HG02884 (cell line): ENCODE measurements at regions not wholly inside any gene's neighbourhood (a gene's known extent, or its start where the extent isn't known, plus 50 kb on each side); places are given as distances from the start of the nearest gene placed in this dataset.

Experiments used
- ATAC-seq: cut with Tn5 transposase; IDR thresholded peaks from one replicate; pipeline ENCODE4 v1.9.1; 2021; ENCODE audit warnings: mild to moderate bottlenecking, moderate library complexity; ENCODE audit not compliant: unreplicated experiment

DNA sequence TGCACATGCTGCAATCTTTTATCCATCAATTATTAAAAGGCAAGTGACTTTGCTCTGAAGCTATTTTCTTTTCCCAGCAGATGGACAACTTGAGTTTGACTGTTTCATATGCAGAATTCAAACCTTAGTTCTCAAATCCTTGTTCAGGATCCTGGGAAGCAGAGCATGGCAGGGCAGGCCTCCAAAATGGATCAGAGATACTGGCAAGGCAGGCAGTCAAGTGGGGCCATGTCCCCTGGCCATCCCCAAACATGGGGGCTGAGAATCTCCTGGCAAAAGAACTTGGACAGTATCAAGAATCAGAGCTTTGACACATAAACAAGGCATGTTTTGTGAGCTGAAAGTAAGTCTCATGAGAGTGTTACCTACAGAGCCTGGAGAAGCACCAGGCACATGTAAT lies 122.9 kb upstream of the CTNNB1 start:
- no peak for ATAC-seq

DNA sequence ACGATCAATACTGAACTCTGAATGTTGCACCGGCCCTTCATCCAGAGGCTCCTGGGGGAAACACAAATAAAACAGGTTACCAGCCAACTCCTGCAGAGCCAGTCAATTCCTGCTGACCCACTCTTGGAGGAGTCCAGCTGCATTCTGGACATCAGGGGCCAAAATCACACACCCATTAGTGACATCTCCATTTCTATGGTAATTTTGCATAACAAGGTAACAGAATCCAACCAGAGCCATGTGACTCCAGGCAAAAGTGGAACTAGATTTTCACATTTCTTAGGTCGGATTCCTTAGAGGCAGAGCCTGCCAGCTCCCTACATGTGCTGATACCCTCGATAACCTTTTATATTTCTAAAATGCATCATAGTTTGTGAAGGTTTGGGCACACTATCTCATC lies 119.2 kb upstream of the CTNNB1 start:
- ATAC-seq = no peak

GRCh38 chr3:41088882-41089281 lies 110.4 kb upstream of the CTNNB1 start:
- no peak for ATAC-seq

GRCh38 chr3:41089566-41089965 lies 109.7 kb upstream of the CTNNB1 start:
- no peak for ATAC-seq

- no peak for ATAC-seq
Measured at GRCh38 chr3:41092844-41093243, 106.5 kb upstream of the CTNNB1 start.

DNA sequence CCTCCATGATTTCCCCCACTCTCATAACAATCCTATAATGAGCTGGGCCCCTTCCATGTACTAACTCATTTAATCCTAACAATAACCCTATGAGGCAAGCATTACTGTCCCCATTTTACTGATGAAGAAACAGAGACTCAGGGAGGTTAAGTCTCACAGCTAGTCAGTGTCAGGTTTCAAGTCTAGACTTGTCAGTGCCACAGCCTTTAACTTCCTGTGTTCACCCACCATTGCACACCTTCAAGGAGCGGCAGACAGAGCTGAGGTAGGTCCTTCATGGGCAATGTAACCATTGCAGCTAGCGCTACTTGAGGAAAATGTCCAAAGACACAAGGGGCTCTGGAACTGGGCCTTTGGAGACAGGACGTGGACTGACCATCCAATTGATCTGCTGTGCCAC lies 105.8 kb upstream of the CTNNB1 start:
- ATAC-seq = no peak

GRCh38 chr3:41094351-41094750 lies 105.0 kb upstream of the CTNNB1 start:
- ATAC-seq = no peak

GRCh38 chr3:41095702-41096101 lies 103.6 kb upstream of the CTNNB1 start:
- no peak for ATAC-seq

GRCh38 chr3:41097896-41098496 lies 101.3 kb upstream of the CTNNB1 start:
- no peak for ATAC-seq

DNA sequence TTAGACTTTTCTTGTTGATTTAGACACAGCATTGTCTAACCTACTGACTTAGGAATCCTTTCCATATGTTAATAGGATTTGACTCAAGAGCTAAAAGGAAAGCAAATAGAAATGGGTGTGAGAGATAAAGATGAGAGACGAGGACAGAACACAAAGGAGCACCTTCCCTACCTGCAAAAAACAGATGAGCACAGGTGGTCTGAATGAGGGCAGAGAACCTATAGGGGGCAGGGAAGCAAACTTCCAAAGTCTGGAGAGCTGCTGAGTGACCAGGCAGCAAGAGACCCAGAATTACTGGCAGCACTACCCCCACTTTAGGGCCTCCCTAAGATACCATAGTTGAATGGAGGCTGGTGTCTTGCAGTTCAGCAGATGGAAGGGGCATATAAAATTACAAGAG lies 98.1 kb upstream of the CTNNB1 start:
- no peak for ATAC-seq

DNA sequence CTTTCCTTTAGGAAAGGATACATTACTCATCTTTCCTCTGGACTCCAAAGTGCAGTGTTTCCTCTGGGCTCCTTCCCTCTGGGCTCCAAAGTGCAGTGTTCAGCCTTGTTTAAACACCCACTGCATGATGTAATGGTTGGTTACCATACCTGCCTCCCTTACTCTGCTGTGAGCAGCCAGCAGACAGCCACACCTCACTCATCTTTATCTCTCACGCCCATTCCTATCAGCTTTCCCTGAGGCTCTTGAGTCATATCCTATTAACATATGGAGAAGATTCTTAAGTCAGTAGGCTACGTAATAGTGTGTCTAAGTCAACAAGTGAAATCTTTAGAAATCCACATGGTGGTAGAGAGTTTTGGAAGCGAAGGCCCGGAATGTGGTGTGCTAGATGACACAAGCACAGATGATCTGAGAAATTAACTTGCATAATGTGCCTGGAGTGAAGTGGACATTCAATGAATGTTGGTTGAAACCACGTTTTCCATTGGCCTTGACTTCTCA lies 97.2 kb upstream of the CTNNB1 start:
- no peak for ATAC-seq

DNA sequence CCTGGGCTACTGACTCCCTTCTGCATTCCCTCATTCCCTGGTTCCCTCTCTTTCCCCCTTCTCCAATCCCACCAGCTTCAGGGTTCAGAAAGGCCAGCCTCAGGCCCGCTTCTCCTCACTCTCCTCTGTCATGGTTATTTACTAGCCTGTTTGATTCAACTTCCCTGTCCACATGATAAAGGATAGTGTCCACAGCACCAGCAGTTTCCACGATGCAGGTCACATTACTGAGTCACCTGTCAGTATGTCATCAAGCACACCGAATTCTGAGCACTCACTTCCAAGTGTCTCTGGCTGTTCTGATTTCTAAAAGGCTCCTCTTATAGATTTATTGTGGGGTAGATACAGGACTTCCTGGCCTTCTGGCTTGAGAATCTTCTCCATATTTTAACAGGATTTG lies 96.6 kb upstream of the CTNNB1 start:
- ATAC-seq = no peak

DNA sequence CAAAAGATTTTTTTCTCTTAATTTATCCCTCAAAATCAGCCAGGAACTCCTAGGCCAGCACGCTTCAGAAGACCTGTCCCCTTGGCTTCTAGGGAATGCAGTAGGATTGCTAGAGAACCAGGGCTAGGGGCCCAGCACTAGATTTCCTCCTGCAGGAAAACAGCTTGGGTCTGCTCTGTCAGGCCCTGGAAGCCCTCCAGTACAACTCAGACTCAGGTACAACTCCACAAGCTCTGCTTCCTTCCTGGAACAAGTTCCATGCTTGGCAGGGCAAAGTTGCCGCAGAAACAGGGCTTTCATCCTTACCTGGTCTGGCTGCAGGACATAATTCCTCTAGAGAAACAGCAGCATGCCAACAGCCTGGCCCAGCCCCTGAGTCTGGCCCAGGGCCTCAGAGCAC lies 96.1 kb upstream of the CTNNB1 start:
- ATAC-seq = no peak

- ATAC-seq = no peak
Measured at GRCh38 chr3:41104147-41104546, 95.2 kb upstream of the CTNNB1 start.

DNA sequence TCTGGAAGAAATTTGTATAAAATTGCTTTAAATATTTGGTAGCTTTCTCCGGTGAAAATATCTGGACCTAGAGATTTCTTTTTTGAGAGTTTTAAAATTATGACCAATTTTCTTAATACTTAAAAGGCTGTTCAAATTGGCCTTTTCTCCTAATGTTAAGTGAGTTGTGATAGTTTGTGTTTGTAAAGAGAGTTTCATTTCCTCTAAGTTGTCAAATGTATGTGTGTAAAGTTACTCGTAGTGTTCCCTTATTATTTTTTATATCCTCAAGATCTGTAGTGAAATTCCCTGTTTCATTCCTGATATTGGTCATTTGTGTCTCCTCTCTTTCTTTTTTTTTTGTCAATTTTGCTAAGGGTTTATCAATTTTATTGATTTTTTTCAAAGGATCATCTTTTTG lies 92.6 kb upstream of the CTNNB1 start:
- ATAC-seq = no peak

DNA sequence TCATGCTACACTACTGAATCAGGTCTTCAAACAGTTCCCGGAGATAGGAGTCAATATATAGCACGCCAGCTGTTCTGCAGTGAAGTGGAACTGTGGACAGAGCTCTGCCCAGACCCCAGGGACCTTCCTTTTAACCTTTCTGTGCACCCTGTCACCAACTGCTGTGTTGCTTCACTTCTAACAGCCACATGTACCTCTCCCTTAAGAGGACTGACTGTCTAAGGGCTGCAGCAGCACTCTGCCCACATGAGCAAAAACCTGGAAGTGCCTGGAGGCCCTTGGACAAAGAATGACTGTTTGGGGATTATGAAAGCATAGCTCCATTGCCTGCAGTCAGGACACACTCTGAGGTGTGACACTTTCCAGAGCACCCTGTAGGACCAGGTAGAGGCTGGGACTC lies 88.3 kb upstream of the CTNNB1 start:
- no peak for ATAC-seq

DNA sequence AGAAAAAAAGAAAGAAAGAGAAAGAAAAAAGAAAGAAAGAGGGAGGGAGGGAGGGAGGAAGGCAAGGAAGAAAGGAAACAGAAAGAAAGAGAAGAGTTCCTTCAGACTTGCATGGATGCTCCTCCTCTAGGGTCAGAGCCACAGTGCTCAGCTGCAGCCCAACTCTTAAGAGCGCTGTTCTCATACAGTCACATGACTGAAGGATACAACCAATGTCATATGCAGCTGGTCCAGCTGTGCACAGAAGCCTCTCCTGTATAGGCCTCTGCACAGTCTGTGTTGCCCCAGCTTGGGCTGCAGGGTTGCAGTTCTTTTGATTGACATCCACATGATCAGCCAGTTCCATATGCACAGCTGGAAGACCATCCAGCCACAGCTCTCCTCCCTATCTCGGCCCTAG lies 86.8 kb upstream of the CTNNB1 start:
- ATAC-seq = no peak

DNA sequence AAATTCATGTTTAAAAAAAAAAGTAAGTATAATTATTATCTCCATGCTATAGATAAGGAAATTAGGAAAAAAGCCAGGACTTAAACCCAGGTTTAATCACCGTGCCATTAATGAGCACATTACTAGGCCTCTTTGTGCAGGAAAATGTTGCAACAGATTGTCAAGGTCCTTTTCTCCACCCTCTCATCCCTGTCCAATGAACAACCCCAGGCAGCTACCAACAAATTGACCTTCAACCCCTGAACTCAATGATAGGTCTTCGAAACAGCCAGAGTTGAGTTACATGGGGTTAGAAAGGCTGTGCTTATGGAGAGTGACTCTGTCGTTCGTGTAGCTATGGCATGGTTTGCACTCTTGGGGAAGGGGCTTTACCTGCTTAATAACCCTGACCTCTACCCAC lies 84.2 kb upstream of the CTNNB1 start:
- ATAC-seq = no peak

DNA sequence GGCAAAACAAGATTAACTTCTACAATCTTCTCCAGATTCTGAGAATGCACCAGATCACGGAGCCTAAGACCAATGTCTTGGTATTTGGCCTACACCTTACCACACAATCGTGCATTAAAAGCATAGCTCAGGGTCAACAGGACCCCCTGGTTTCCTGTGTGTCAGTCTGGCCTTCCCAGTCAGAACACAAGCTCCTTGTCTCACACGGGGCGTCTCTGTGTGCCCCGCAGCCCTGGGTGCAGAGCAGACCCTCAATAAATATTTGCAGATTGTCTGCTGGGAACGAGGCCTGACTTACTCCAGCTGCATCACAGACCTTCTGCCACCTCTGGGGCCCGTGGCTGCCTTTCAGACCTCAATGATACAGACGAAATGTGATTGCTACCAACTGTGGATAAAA lies 82.5 kb upstream of the CTNNB1 start:
- ATAC-seq = no peak

DNA sequence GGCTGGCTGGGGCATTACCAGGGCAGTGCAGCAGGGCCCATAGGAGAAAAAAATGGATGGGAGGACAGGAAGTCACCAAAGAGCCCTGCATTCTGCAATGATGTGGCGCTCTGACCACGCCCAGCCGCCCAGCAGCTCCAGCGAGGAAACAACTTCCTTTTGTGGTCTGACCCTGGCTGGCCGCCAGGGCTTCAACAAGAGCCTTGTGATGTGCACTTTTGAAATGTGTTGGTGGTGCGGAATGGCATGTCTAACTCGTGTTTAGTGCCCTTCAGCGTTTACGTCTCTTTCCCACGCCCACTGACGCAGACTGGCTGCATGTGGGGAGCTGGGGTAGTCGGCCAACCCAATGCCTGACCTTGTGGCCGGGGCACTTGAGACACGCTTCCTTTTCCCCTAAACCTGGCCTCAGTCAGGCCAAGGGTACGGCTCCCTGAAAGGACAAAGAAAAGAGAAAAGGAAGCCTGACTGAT lies 81.9 kb upstream of the CTNNB1 start:
- peak; percentile 94 for ATAC-seq

GRCh38 chr3:41118461-41119390 lies 80.6 kb upstream of the CTNNB1 start:
- no peak for ATAC-seq

DNA sequence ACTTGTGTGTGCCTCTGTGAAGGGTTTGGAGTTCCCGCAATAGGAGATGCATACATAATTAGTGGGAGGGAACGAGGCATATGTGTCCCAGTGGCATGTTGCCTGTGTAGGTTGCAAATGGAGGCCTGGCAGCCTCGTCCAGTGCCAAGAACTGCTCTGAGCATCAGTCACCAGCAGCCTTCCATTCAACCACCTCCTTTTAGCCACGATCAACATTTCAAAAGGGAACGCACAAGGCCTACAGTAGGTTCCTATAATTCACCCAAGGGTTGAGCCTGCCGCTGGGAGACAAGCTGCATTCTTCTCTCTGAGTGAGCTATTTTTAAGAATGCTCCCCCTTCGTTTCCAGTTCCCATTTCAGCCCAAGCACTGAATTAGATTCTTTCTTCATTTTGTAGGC lies 78.8 kb upstream of the CTNNB1 start:
- no peak for ATAC-seq
